VCaP (cell line): ENCODE measurements at regions not wholly inside any gene's neighbourhood (a gene's known extent, or its start where the extent isn't known, plus 50 kb on each side); places are given as distances from the start of the nearest gene placed in this dataset.

Experiments
- H3K27ac ChIP-seq: fragments of 450-650 bp; 2 replicates; pipeline ENCODE4 v1.5.1; 2017
- CTCF ChIP-seq: fragments of 450-650 bp; conservative IDR thresholded peaks from 2 replicates; pipeline ENCODE4 v1.5.1; 2017; ENCODE audit warnings: mild to moderate bottlenecking, moderate library complexity

DNA sequence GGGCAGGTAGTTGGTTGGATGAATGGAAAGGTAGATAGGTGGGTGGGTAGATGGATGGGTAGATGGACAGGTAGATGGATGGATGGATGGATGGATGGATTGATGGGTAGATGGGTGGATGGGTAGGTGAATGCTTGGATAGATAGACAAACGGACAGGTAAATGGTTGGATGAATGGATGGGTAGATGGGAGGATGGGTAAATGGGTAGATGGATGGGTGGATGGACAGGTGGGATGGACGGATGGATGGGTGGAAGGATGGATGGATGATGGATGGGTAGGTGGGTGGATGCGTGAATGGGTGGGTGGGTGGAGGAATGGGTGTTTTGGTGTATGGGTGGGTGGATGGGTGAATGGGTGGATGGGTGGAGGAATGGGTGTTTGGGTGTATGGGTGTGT, 50.1 kb upstream of the ASAP2 start:
- no peak overlapping the region for H3K27ac ChIP-seq
- no peak for TF ChIP-seq CTCF

DNA sequence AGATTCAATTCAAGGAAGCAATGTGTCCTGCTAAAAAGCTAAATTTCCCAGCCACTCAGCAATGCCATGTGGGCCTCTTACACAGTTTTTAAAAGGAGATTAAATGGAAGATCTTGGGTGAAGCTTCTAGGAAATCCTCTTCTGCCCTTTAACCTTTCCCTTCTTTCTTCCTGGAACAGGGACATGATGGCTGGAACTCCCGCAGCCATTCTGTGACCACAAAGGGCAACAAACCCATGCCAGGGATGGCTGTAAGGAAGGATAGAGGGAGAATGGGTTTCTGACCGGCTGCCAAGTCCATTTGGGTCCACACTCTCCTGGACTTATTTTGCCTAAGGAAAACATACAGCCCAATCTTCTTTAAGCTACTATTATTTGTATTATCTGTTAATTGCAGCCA, 52.6 kb upstream of the ASAP2 start:
- H3K27ac ChIP-seq = no peak overlapping the region
- no peak for TF ChIP-seq CTCF

DNA sequence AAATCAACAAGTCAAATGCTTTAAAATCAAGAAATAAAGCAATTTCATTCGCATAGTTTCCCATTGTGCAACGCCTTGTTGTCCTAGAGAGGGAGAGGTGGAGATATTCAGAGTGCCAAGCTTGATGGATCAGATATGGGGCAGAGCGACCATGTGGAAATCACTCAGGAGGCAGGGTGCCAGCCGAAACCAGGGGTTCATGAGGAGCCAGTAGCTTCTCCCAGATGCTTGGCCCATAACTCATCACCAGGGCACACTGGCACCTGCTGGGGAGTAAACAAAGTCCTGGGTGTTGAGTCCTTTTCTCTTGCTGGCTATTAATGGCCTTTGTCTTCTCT, 53.0 kb upstream of the ASAP2 start:
- TF ChIP-seq CTCF = no peak

DNA sequence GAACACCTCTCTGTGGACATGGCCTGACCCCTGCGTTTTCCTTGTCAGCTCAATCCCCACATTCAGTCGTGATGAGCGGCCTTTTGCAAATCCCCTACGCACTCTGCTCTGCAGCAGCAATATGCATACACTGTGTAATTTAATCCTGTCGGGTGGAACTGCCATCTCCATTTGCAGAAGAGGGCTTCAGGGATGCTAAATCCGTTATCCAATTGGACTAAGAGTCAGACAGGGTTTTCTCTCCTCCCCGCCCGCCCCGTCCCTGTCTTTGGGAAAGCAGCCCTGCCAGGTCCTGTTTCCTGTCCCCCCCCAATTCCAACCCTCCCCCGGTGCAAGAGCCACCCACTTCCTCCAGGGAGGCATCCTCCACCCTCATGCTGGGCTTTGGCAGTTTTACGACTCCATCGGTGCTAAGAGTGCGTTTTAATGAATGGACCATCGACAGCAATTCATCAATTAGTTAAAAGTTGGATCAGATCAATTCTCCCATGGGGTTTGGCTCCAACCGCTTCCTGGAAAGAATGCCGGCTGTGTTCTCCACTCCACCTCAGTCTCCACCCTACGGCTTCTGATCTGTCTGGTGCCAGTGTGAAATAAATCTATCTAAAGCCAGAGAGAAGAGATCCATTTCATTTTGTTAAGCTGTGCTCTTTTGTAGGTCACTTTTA, 53.5 kb upstream of the ASAP2 start:
- TF ChIP-seq CTCF = no peak
- H3K27ac ChIP-seq = no peak overlapping the region

More for the DNA sequence above, 53.0 kb upstream of the ASAP2 start:
- H3K27ac ChIP-seq = no peak overlapping the region

- no peak overlapping the region for H3K27ac ChIP-seq
- no peak for TF ChIP-seq CTCF
Observed at GRCh38 chr2:9150906-9151305, 55.7 kb upstream of the ASAP2 start.

GRCh38 chr2:9150568-9150900, 56.1 kb upstream of the ASAP2 start:
- no peak for TF ChIP-seq CTCF
- H3K27ac ChIP-seq = no peak overlapping the region

DNA sequence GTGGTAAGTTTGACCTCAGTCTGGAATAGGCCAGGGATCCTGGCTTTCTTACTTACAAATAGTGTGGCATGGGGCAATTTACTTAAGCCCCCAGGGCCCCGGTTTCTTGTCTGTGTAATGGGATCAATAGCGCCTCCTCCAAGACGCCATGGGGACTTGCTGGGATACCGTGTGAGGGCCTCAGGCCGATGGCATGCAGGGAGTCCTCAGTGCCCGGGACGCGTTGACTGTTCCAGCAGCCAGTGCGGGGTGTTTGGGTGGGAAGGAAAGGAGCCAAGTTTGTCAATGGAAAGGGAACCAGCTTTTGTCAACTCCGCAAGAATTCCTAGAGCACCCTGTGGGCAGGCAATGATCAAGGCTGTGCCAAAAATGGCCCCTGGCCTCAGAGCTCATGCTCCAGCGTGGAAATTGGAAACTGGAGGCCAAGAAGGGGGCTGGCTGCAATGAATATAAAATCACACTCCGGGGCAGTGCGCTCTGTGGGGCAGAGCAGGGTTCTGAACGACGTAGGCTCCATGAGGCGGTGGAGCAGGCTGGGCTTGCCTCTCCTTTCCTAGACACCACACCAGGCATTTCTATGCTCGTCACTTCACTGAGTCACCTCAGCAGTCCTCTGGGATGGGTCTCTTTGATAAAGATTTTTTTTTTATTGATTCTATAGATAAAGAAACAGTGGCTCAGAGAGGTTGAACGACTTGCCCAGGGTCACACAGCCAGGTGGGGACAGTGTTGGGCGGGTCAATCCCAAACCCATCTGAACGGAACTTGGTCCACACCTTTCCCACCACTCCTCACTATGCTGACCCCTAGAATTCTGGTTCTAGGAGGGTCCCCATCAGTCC, 56.7 kb upstream of the ASAP2 start:
- no peak overlapping the region for H3K27ac ChIP-seq
- no peak for TF ChIP-seq CTCF
